AG09319 (cell line): ENCODE measurements at regions not wholly inside any gene's neighbourhood (a gene's known extent, or its start where the extent isn't known, plus 50 kb on each side); places are given as distances from the start of the nearest gene placed in this dataset.

Experiments
- DNase-seq: peaks from one replicate; pipeline ENCODE4 v3.0.0-alpha.2; 2010; ENCODE audit warnings: low read depth; ENCODE audit errors: extremely low read depth
- CTCF ChIP-seq: IDR thresholded peaks from 2 replicates; pipeline ENCODE4 v1.5.1; 2011; ENCODE audit warnings: low read depth, mild to moderate bottlenecking, inconsistent platforms, low read length, moderate library complexity

GRCh38 chr2:65599693-65600092 lies 167.3 kb upstream of the SPRED2 start:
- TF ChIP-seq CTCF: no peak
- no peak for DNase-seq

GRCh38 chr2:65598996-65599395 lies 166.6 kb upstream of the SPRED2 start:
- DNase-seq: no peak
- no peak for TF ChIP-seq CTCF

- no peak for DNase-seq
- TF ChIP-seq CTCF: no peak
These were observed 165.9 kb upstream of the SPRED2 start for GRCh38 chr2:65598264-65598663.

GRCh38 chr2:65595630-65596029 lies 163.2 kb upstream of the SPRED2 start:
- DNase-seq: peak; percentile 40
- TF ChIP-seq CTCF: no peak

- TF ChIP-seq CTCF: no peak
- DNase-seq: no peak
These were observed 161.8 kb upstream of the SPRED2 start for GRCh38 chr2:65594150-65594549.

GRCh38 chr2:65589667-65590066 lies 157.3 kb upstream of the SPRED2 start:
- DNase-seq: no peak
- no peak for TF ChIP-seq CTCF

GRCh38 chr2:65587779-65588178 lies 155.4 kb upstream of the SPRED2 start:
- no peak for TF ChIP-seq CTCF
- no peak for DNase-seq
